GM12873 (cell line): ENCODE measurements at regions not wholly inside any gene's neighbourhood (a gene's known extent, or its start where the extent isn't known, plus 50 kb on each side); places are given as distances from the start of the nearest gene placed in this dataset.
A peak's percentile ranks its signal among the peaks of the same experiment; 100 is the strongest.

ENCODE experiments used
- CTCF ChIP-seq: IDR thresholded peaks from 2 replicates; pipeline ENCODE4 v1.5.1; 2012; ENCODE audit warnings: low read depth, mild to moderate bottlenecking, moderate library complexity, low read length, control low read depth; ENCODE audit not compliant: insufficient read depth; ENCODE audit errors: missing control alignments

DNA sequence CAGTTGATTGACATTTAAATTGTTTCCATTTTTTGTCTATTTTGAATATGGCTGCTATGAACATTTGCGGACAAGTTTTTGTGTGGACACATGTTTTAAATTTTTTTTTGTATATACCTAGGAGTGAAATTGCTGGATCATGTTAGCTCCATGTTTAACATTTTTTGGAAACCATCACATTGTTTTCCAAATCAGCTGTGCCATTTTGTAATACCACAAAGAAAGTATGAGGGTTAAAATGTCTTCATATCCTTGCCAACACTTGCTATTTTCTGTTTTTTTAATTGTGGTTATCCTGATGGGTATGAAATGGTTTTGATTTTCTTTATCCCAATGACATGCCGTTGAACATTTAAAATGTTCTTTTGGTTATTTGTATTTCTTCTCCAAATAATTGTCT, 52.1 kb downstream of the CARTPT start:
- TF ChIP-seq CTCF: no peak

- TF ChIP-seq CTCF: peak; percentile 63
Observed at GRCh38 chr5:71778678-71779276, 59.7 kb downstream of the CARTPT start.

DNA sequence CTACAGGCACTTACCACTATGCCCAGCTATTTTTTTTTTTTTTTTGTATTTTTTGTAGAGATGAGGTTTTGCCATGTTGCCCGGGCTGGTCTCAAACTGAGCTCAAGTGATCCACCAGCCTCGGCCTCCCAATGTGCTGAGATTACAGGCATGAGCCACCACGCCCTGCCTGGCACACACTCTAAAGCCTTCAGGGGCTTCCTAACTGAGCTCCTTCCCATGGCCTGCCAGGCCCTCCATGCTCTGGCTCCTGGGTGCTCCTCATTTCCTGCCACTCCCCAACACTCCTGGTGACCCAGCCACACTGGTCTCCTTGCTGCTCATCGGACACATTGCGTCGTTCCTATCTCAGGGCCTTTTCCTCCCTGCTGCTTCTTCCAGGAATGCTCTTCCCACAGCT, 61.5 kb downstream of the CARTPT start:
- no peak for TF ChIP-seq CTCF

DNA sequence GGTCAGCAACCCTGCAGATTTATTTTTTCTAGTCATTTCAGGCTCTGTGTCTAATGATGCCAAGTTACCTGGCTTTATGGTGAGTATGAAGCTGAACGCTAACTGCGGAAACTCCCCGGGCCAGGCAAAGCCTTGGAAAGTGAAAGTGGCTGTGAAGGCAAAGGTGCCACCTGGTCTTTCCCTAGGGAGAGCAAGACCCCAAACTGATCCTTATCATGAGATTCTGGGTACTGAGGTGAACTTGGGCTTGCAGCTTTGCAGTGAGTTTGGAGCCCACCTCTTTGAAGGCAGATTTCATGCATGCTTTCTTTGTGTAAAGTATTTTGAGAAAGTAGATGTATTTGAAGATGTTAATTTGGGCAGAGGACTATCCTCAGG, 63.3 kb downstream of the CARTPT start:
- no peak for TF ChIP-seq CTCF

DNA sequence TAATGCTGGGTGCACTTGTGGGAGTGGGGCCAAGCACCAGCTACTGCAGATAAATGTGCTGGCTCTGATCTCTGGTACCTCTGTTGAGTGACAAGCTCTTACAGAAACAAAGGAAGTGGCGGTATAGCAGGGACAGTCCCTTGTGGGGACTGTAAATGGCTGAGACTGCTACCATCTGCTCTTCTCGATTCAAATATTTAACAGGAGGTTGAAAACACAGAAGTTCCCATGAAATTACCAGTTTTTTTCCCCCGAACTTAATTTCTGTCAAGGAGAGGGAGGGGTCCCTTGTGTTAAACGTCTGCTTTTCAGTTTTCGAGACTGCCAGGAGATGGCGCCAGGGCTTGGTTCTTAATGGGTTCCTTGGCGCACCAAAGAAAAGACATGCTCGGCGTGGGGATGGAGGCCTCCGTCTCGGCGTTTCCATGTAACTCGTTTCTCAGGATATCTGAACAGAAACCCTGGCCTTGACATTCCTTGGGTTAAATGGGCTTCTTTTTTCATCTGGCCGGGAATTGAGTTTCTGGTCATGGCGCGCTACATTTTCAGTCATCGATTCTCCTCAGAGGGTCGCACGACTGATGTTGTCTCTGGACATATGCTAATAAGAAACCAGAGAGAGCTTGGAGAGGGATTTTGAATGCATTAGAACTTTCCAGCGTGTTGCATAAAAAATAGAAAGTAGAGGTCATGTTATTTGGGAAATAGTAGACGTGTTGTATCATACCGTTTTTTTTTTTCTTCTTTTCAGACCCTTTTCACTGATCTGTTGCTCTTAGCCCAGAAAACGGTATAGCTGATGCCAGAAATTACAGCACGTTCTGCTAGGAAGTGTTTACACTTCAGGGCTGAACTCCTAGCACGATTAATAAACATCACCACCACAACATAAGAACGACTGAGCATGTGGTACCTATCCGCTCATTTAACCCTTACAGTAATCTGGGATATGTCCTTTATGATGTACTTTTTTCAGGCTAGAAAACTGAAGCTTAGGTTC, 64.0 kb downstream of the CARTPT start:
- TF ChIP-seq CTCF: peak; percentile 77

DNA sequence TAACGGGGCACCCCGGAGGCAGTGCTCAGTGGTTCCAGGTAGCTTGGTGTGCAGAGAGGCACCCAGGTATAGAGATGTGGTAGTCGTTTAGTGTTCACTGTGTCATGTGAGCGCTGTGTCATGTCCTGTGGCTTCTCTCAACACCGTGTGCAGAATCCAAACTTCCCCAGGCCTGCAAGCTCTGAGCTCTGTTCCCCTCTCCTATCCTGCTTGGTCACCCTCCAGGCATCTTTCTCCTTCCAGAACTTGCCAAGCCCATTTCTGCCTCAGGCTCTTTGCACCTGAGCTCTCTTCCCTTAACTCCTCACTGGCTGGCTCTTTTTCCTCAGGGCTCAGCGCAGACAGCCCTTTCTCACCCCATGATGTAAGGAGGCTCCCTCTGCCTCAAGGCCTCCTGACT, 64.8 kb downstream of the CARTPT start:
- no peak for TF ChIP-seq CTCF

GRCh38 chr5:71786337-71787055, 67.4 kb downstream of the CARTPT start:
- no peak for TF ChIP-seq CTCF
